ENCODE measurements at regions not wholly inside any gene's neighbourhood (a gene's known extent, or its start where the extent isn't known, plus 50 kb on each side); places are given as distances from the start of the nearest gene placed in this dataset.
"Not testable (repeated sequence)": the region's sequence is repeated elsewhere in the genome, so short reads cannot be mapped to it uniquely, and the experiment has no call there.

- no peak for DNase-seq
These were observed 160.1 kb upstream of the PKN2 start for GRCh38 chr1:88523854-88524528.

GRCh38 chr1:88526456-88526855, 157.6 kb upstream of the PKN2 start:
- no peak for DNase-seq

- no peak for DNase-seq
These were observed 155.3 kb upstream of the PKN2 start for GRCh38 chr1:88528792-88529191.

GRCh38 chr1:88529581-88529980, 154.5 kb upstream of the PKN2 start:
- no peak for DNase-seq

- DNase-seq: no peak
These were observed 153.8 kb upstream of the PKN2 start for GRCh38 chr1:88530246-88530645.

GRCh38 chr1:88537787-88538186, 146.3 kb upstream of the PKN2 start:
- no peak for DNase-seq

GRCh38 chr1:88538222-88538899, 145.7 kb upstream of the PKN2 start:
- no peak for DNase-seq

GRCh38 chr1:88540255-88540654, 143.8 kb upstream of the PKN2 start:
- DNase-seq: no peak

GRCh38 chr1:88541596-88541995, 142.5 kb upstream of the PKN2 start:
- no peak for DNase-seq

GRCh38 chr1:88544195-88544594, 139.9 kb upstream of the PKN2 start:
- no peak for DNase-seq

GRCh38 chr1:88549536-88549935, 134.5 kb upstream of the PKN2 start:
- DNase-seq: no peak

GRCh38 chr1:88552226-88552625, 131.8 kb upstream of the PKN2 start:
- DNase-seq: no peak

- no peak for DNase-seq
These were observed 127.1 kb upstream of the PKN2 start for GRCh38 chr1:88557014-88557413.

- no peak for DNase-seq
These were observed 123.5 kb upstream of the PKN2 start for GRCh38 chr1:88560621-88561020.

GRCh38 chr1:88562991-88563390, 121.1 kb upstream of the PKN2 start:
- no peak for DNase-seq

- no peak for DNase-seq
These were observed 117.3 kb upstream of the PKN2 start for GRCh38 chr1:88566615-88567387.

GRCh38 chr1:88571506-88571905, 112.6 kb upstream of the PKN2 start:
- no peak for DNase-seq

GRCh38 chr1:88579598-88579997, 104.5 kb upstream of the PKN2 start:
- no peak for DNase-seq

GRCh38 chr1:88581703-88582102, 102.4 kb upstream of the PKN2 start:
- DNase-seq: no peak

- DNase-seq: no peak
These were observed 90.7 kb upstream of the PKN2 start for GRCh38 chr1:88593358-88593757.

GRCh38 chr1:88595355-88596002, 88.6 kb upstream of the PKN2 start:
- DNase-seq: no peak

- not testable (repeated sequence) for DNase-seq
These were observed 86.1 kb upstream of the PKN2 start for GRCh38 chr1:88597973-88598372.

GRCh38 chr1:88608139-88608943, 75.7 kb upstream of the PKN2 start:
- no peak for DNase-seq

Measured in T1000 (cell line).